CD1c-positive myeloid dendritic cell (primary cell): ENCODE measurements at regions not wholly inside any gene's neighbourhood (a gene's known extent, or its start where the extent isn't known, plus 50 kb on each side); places are given as distances from the start of the nearest gene placed in this dataset.
A peak's percentile ranks its signal among the peaks of the same experiment; 100 is the strongest.

Experiments
- DNase-seq: peaks from one replicate; pipeline ENCODE4 v3.0.0-alpha.2; 2016; ENCODE audit errors: extremely low spot score

GRCh38 chr16:5665834-5666233 lies 568.2 kb upstream of the EEF2KMT start:
- DNase-seq: no peak

- DNase-seq: no peak
Measured at GRCh38 chr16:5653789-5654188, 556.2 kb upstream of the EEF2KMT start.

- no peak for DNase-seq
Measured at GRCh38 chr16:5653041-5653440, 555.4 kb upstream of the EEF2KMT start.

GRCh38 chr16:5649762-5650743 lies 552.5 kb upstream of the EEF2KMT start:
- no peak for DNase-seq

GRCh38 chr16:5647051-5647450 lies 549.5 kb upstream of the EEF2KMT start:
- no peak for DNase-seq

GRCh38 chr16:5643855-5644531 lies 546.4 kb upstream of the EEF2KMT start:
- DNase-seq: no peak

- DNase-seq: no peak
Measured at GRCh38 chr16:5642436-5642835, 544.8 kb upstream of the EEF2KMT start.

- DNase-seq: no peak
Measured at GRCh38 chr16:5642011-5642410, 544.4 kb upstream of the EEF2KMT start.

GRCh38 chr16:5640883-5641282 lies 543.3 kb upstream of the EEF2KMT start:
- no peak for DNase-seq

- no peak for DNase-seq
Measured at GRCh38 chr16:5639531-5639930, 541.9 kb upstream of the EEF2KMT start.

GRCh38 chr16:5635331-5635730 lies 537.7 kb upstream of the EEF2KMT start:
- DNase-seq: no peak

- DNase-seq: no peak
Measured at GRCh38 chr16:5634666-5635180, 537.1 kb upstream of the EEF2KMT start.

- DNase-seq: peak; percentile 1
Measured at GRCh38 chr16:5633845-5634440, 536.3 kb upstream of the EEF2KMT start.

- DNase-seq: no peak
Measured at GRCh38 chr16:5622234-5622884, 524.8 kb upstream of the EEF2KMT start.

GRCh38 chr16:5621826-5622225 lies 524.2 kb upstream of the EEF2KMT start:
- no peak for DNase-seq

- no peak for DNase-seq
Measured at GRCh38 chr16:5619304-5619703, 521.7 kb upstream of the EEF2KMT start.

- no peak for DNase-seq
Measured at GRCh38 chr16:5616841-5617240, 519.2 kb upstream of the EEF2KMT start.

GRCh38 chr16:5615868-5616642 lies 518.5 kb upstream of the EEF2KMT start:
- peak; percentile 52 for DNase-seq

GRCh38 chr16:5607169-5607568 lies 509.6 kb upstream of the EEF2KMT start:
- DNase-seq: no peak

- DNase-seq: no peak
Measured at GRCh38 chr16:5605404-5605803, 507.8 kb upstream of the EEF2KMT start.

GRCh38 chr16:5604770-5605169 lies 507.2 kb upstream of the EEF2KMT start:
- peak; percentile 73 for DNase-seq
